Calu3 (cell line): ENCODE measurements at regions not wholly inside any gene's neighbourhood (a gene's known extent, or its start where the extent isn't known, plus 50 kb on each side); places are given as distances from the start of the nearest gene placed in this dataset.

Experiments used
- BruUV-seq: library from RNA; stranded (reverse); fragments of 400-500 nt; replicated peaks from 2 replicates; lab custom pipeline; 2021; lab: Mats Ljungman, UMichigan
- CTCF ChIA-PET: fragments of 300-600 bp; sonication (Branson Sonifier 250); formaldehyde crosslinking; loops from one replicate; lab custom pipeline; 2022; ENCODE audit warnings: antibody characterized with exemption; lab: Charles Lee
- DNase-seq: peaks from one replicate; pipeline ENCODE4 v3.0.0; 2022
- H3K27ac Mint-ChIP-seq: one replicate; pipeline ENCODE4 v1.8.0; 2022; ENCODE audit warnings: mixed read lengths; ENCODE audit not compliant: unreplicated experiment
- H3K27me3 Mint-ChIP-seq: one replicate; pipeline ENCODE4 v1.8.0; 2022; ENCODE audit warnings: mixed read lengths; ENCODE audit not compliant: unreplicated experiment
- H3K36me3 Mint-ChIP-seq: one replicate; pipeline ENCODE4 v1.8.0; 2022; ENCODE audit warnings: mild to moderate bottlenecking, moderate library complexity, mixed read lengths; ENCODE audit not compliant: insufficient read depth, unreplicated experiment
- H3K4me1 Mint-ChIP-seq: one replicate; pipeline ENCODE4 v1.8.0; 2022; ENCODE audit warnings: mild to moderate bottlenecking, low read depth, mixed read lengths; ENCODE audit not compliant: unreplicated experiment
- H3K4me3 Mint-ChIP-seq: one replicate; pipeline ENCODE4 v1.8.0; 2022; ENCODE audit warnings: mild to moderate bottlenecking, low read depth, moderate library complexity, mixed read lengths; ENCODE audit not compliant: unreplicated experiment
- H3K9me3 Mint-ChIP-seq: one replicate; pipeline ENCODE4 v1.8.0; 2022; ENCODE audit warnings: low read depth, mixed read lengths; ENCODE audit not compliant: unreplicated experiment
- CTCF ChIP-seq: fragments of 200-600 bp; IDR thresholded peaks from one replicate; pipeline ENCODE4 v1.8.0; 2022; ENCODE audit warnings: antibody characterized with exemption; ENCODE audit not compliant: unreplicated experiment
- intact Hi-C: fragments of 100-400 bp; cut with micrococcal nuclease; formaldehyde crosslinking; loops from one replicate; pipeline ENCODE4 v1.10.0; 2022; ENCODE audit not compliant: unreplicated experiment

DNA sequence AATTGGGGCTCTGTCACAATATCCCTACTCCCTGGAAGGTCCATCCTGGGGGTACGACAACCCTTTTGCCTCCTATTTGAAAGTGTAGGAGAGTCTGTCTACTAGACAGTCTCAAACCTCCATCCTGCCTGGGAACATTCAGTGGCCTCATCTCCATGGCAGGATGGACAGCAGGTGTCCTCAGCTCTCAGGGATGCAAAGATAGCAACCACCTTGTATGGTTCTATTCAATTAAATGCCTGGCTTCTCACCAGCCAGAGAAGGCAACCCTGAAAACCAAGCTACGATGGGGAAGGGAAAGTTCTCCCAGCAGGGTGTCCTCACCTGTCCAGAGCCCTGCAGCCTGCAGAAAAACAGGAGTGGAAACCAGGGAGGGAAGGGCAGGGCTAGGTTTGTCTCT, 164.9 kb downstream of the MIAT start:
- H3K4me1 Mint-ChIP-seq, result no peaks in the 10 kb centered on the region
- H3K27me3 Mint-ChIP-seq, result peaks cover 35% of the 10 kb centered on the region
- no peak for DNase-seq
- TF ChIP-seq CTCF, result no peak
- H3K27ac Mint-ChIP-seq, result no peak overlapping the region
- no peaks in the 10 kb centered on the region for H3K36me3 Mint-ChIP-seq
- no TSS peak for BruUV-seq
- no peak overlapping the region for H3K4me3 Mint-ChIP-seq
- CTCF ChIA-PET, result interaction anchor here (0.8 kb wide), 1 partner anchor 21 kb away, joined by 3 read pairs; no protein-coding TSS in a partner anchor
- H3K9me3 Mint-ChIP-seq, result no peaks in the 10 kb centered on the region
- intact Hi-C loops, result no loop called here

DNA sequence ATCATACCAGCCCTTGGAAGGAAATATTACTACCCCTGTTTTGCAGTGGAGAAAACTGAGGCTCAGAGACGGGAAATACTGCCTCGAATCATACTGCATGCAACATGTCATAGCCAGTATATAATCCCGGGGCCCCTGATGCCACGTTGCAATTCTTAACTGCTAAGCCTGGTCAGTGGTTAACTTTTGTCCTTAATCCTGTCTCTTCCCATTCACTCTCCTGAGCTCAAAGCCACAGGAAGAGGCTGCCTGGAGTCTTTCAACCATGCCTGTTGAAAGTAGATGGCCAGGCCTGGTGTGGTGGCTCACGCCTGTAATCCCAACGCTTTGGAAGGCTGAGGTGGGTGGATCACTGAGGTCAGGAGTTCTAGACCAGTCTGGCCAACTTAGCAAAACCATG, 166.6 kb downstream of the MIAT start:
- intact Hi-C loops, result no loop called here
- Mint-ChIP-seq H3K4me3 (no peak overlapping the region), H3K9me3 (no peaks in the 10 kb centered on the region), H3K36me3 (no peaks in the 10 kb centered on the region), H3K27ac (no peak overlapping the region), H3K4me1 (no peaks in the 10 kb centered on the region), H3K27me3 (peaks cover 35% of the 10 kb centered on the region)
- BruUV-seq, result no TSS peak
- no peak for DNase-seq
- CTCF ChIA-PET, result interaction anchor here (0.7 kb wide), 1 partner anchor 1254 kb away, joined by 9 read pairs; no protein-coding TSS in a partner anchor
- TF ChIP-seq CTCF, result no peak

DNA sequence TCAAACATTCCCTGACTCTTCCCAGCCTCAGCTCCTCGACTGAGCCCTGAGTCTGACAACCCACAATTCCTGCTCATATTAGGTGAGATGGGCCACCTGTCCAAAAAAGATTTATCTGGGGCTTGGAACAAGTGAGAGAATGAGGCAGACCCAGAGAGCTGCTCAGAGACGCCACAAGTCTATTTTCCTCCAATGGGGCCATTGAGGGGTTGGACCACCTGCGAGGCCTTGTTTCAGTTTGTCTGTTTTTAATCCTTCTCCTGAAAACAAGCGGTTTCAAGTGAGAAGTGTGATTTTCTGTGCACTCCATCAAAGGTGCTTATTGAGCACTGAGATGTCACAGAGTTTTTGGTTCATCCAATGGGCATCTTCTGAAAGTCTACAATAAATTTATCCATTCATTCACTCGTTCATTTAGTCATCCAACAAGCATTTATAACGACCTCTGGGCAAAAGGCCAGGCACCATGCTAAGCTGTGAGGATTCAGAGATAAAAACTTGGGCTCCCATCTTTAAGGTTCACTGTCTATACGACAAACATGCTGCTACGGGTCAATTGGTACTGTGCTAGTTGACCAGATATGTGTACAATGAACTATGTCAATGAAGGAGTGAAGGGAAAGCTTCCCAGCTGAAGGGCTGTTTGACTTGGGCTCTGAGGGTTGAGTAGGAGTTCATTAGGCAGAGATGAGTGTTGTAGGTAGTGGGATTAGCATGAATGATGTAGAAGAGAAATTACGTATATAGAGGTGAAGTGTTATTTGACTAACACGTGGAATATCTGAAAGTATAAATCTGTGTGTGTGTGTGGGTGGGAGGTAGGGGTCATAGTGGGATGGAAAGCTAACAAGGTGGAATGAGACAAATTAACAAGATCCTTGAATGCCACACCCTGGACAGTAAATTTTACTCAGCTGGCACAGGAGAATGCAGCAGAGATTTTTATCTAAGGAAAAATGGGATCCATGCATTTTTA, 168.9 kb downstream of the MIAT start:
- DNase-seq, result no peak
- H3K36me3 Mint-ChIP-seq, result no peaks in the 10 kb centered on the region
- CTCF ChIA-PET, result no interaction called here
- intact Hi-C loops, result no loop called here
- BruUV-seq, result no TSS peak
- no peak overlapping the region for H3K4me3 Mint-ChIP-seq
- no peak for TF ChIP-seq CTCF
- H3K4me1 Mint-ChIP-seq, result no peaks in the 10 kb centered on the region
- peaks cover 22% of the 10 kb centered on the region for H3K27me3 Mint-ChIP-seq
- no peak overlapping the region for H3K27ac Mint-ChIP-seq
- no peaks in the 10 kb centered on the region for H3K9me3 Mint-ChIP-seq

GRCh38 chr22:26827611-26828010, 170.2 kb downstream of the MIAT start:
- intact Hi-C loops, result no loop called here

More at GRCh38 chr22:26827611-26828010, 170.2 kb downstream of the MIAT start:
- H3K36me3 Mint-ChIP-seq, result no peaks in the 10 kb centered on the region
- H3K27ac Mint-ChIP-seq, result no peak overlapping the region
- no peak for DNase-seq
- peaks cover 8% of the 10 kb centered on the region for H3K27me3 Mint-ChIP-seq
- H3K9me3 Mint-ChIP-seq, result no peaks in the 10 kb centered on the region
- H3K4me1 Mint-ChIP-seq, result no peaks in the 10 kb centered on the region
- TF ChIP-seq CTCF, result no peak
- CTCF ChIA-PET, result interaction anchor here (0.7 kb wide), 1 partner anchor 16 kb away, joined by 3 read pairs; no protein-coding TSS in a partner anchor
- no TSS peak for BruUV-seq
- no peak overlapping the region for H3K4me3 Mint-ChIP-seq
